OCI-M1 (cell line): ENCODE measurements at regions not wholly inside any gene's neighbourhood (a gene's known extent, or its start where the extent isn't known, plus 50 kb on each side); places are given as distances from the start of the nearest gene placed in this dataset.

Experiments used
- DNase-seq: peaks from one replicate; lab custom pipeline; 2025; lab: John Stamatoyannopoulos, UW

GRCh38 chr22:49048591-49048990 is 779.1 kb downstream of the BRD1 start:
- DNase-seq = no peak

- DNase-seq = no peak
Observed at GRCh38 chr22:49047447-49047846, 780.2 kb downstream of the BRD1 start.

GRCh38 chr22:49046546-49047361 is 780.9 kb downstream of the BRD1 start:
- DNase-seq = peak; percentile 21

- DNase-seq = no peak
Observed at GRCh38 chr22:49046000-49046545, 781.6 kb downstream of the BRD1 start.

GRCh38 chr22:49045276-49045675 is 782.4 kb downstream of the BRD1 start:
- DNase-seq = no peak

- no peak for DNase-seq
Observed at GRCh38 chr22:49044776-49045175, 782.9 kb downstream of the BRD1 start.

- DNase-seq = no peak
Observed at GRCh38 chr22:49044091-49044490, 783.6 kb downstream of the BRD1 start.

GRCh38 chr22:49042877-49043859 is 784.5 kb downstream of the BRD1 start:
- no peak for DNase-seq

- no peak for DNase-seq
Observed at GRCh38 chr22:49042066-49042465, 785.6 kb downstream of the BRD1 start.

- DNase-seq = no peak
Observed at GRCh38 chr22:49040754-49041467, 786.8 kb downstream of the BRD1 start.

GRCh38 chr22:49040111-49040510 is 787.6 kb downstream of the BRD1 start:
- no peak for DNase-seq

- DNase-seq = no peak
Observed at GRCh38 chr22:49039625-49040024, 788.0 kb downstream of the BRD1 start.

- no peak for DNase-seq
Observed at GRCh38 chr22:49037701-49038245, 789.9 kb downstream of the BRD1 start.

GRCh38 chr22:49036513-49036912 is 791.2 kb downstream of the BRD1 start:
- DNase-seq = no peak

- DNase-seq = no peak
Observed at GRCh38 chr22:49035818-49036457, 791.7 kb downstream of the BRD1 start.

GRCh38 chr22:49034836-49035817 is 792.5 kb downstream of the BRD1 start:
- no peak for DNase-seq

GRCh38 chr22:49033616-49034015 is 794.1 kb downstream of the BRD1 start:
- DNase-seq = no peak

GRCh38 chr22:49032821-49033220 is 794.9 kb downstream of the BRD1 start:
- no peak for DNase-seq

GRCh38 chr22:49031746-49032330 is 795.8 kb downstream of the BRD1 start:
- DNase-seq = no peak
